ENCODE measurements at regions not wholly inside any gene's neighbourhood (a gene's known extent, or its start where the extent isn't known, plus 50 kb on each side); places are given as distances from the start of the nearest gene placed in this dataset.

GRCh38 chr12:93950311-93950710 is 198.1 kb upstream of the PLXNC1 start:
- Histone ChIP-seq H3K4me1 (ENCODE audit: insufficient read depth, low read length) (peaks cover 6% of the 10 kb centered on the region; the same call in 1 of the 2 replicates), H2AFZ (ENCODE audit: low read depth, low read length) (no peak overlapping the region), H3K36me3 (ENCODE audit: insufficient read depth, low read length) (no peaks in the 10 kb centered on the region), H3K27me3 (ENCODE audit: insufficient read depth, low read length, poor library complexity) (no peaks in the 10 kb centered on the region), H3K27ac (ENCODE audit: low read length) (no peak overlapping the region), H3K9me3 (ENCODE audit: insufficient read depth, low read length, severe bottlenecking) (peaks cover 6% of the 10 kb centered on the region), H3K4me2 (ENCODE audit: insufficient read depth, low read length) (no peak overlapping the region), H3K4me3 (ENCODE audit: low read depth in 1 of 2, low read length in 2 of 2) (no peak overlapping the region), H4K20me1 (ENCODE audit: insufficient read depth, low read length) (no peaks in the 10 kb centered on the region), H3K79me2 (ENCODE audit: insufficient read depth, low read length) (no peaks in the 10 kb centered on the region), H3K9ac (ENCODE audit: low read depth, low read length) (no peak overlapping the region)
- TF ChIP-seq CTCF (IDR thresholded peaks at IDR 0.05; ENCODE audit: borderline replicate concordance, extremely low read depth, low read length, poor library complexity, severe bottlenecking): no peak
- no peak for TF ChIP-seq EZH2 (IDR thresholded peaks at IDR 0.05; ENCODE audit: borderline replicate concordance, low read depth, low read length, severe bottlenecking)
- DNase-seq (no peak), ATAC-seq (ENCODE audit: insufficient read depth, low read depth) (no peak)

- Histone ChIP-seq H3K4me2 (ENCODE audit: insufficient read depth, low read length) (no peak overlapping the region), H4K20me1 (ENCODE audit: insufficient read depth, low read length) (no peaks in the 10 kb centered on the region), H3K9me3 (ENCODE audit: insufficient read depth, low read length, severe bottlenecking) (peaks cover 18% of the 10 kb centered on the region), H2AFZ (ENCODE audit: low read depth, low read length) (no peak overlapping the region), H3K4me3 (ENCODE audit: low read depth in 1 of 2, low read length in 2 of 2) (no peak overlapping the region), H3K9ac (ENCODE audit: low read depth, low read length) (no peak overlapping the region), H3K27ac (ENCODE audit: low read length) (no peak overlapping the region), H3K4me1 (ENCODE audit: insufficient read depth, low read length) (peaks cover 6% of the 10 kb centered on the region; the same call in 1 of the 2 replicates), H3K36me3 (ENCODE audit: insufficient read depth, low read length) (no peaks in the 10 kb centered on the region), H3K79me2 (ENCODE audit: insufficient read depth, low read length) (no peaks in the 10 kb centered on the region), H3K27me3 (ENCODE audit: insufficient read depth, low read length, poor library complexity) (no peaks in the 10 kb centered on the region)
- no peak for TF ChIP-seq CTCF (IDR thresholded peaks at IDR 0.05; ENCODE audit: borderline replicate concordance, extremely low read depth, low read length, poor library complexity, severe bottlenecking)
- TF ChIP-seq EZH2 (IDR thresholded peaks at IDR 0.05; ENCODE audit: borderline replicate concordance, low read depth, low read length, severe bottlenecking): no peak
- no peak for DNase-seq
- ATAC-seq (ENCODE audit: insufficient read depth, low read depth): no peak
Measured at GRCh38 chr12:93954166-93955112, 193.9 kb upstream of the PLXNC1 start.

- H3K9ac ChIP-seq (ENCODE audit: low read depth, low read length): no peak overlapping the region
- H2AFZ ChIP-seq (ENCODE audit: low read depth, low read length): no peak overlapping the region
- no peaks in the 10 kb centered on the region for H4K20me1 ChIP-seq (ENCODE audit: insufficient read depth, low read length)
- TF ChIP-seq EZH2 (IDR thresholded peaks at IDR 0.05; ENCODE audit: borderline replicate concordance, low read depth, low read length, severe bottlenecking) (no peak), CTCF (IDR thresholded peaks at IDR 0.05; ENCODE audit: borderline replicate concordance, extremely low read depth, low read length, poor library complexity, severe bottlenecking) (no peak)
- no peak overlapping the region for H3K27ac ChIP-seq (ENCODE audit: low read length)
- H3K36me3 ChIP-seq (ENCODE audit: insufficient read depth, low read length): no peaks in the 10 kb centered on the region
- H3K4me1 ChIP-seq (ENCODE audit: insufficient read depth, low read length): peaks cover 6% of the 10 kb centered on the region; the same call in 1 of the 2 replicates
- H3K9me3 ChIP-seq (ENCODE audit: insufficient read depth, low read length, severe bottlenecking): peaks cover 13% of the 10 kb centered on the region
- no peak overlapping the region for H3K4me3 ChIP-seq (ENCODE audit: low read depth in 1 of 2, low read length in 2 of 2)
- no peak for DNase-seq
- H3K4me2 ChIP-seq (ENCODE audit: insufficient read depth, low read length): no peak overlapping the region
- no peak for ATAC-seq (ENCODE audit: insufficient read depth, low read depth)
- no peaks in the 10 kb centered on the region for H3K79me2 ChIP-seq (ENCODE audit: insufficient read depth, low read length)
- no peaks in the 10 kb centered on the region for H3K27me3 ChIP-seq (ENCODE audit: insufficient read depth, low read length, poor library complexity)
Measured at GRCh38 chr12:93956551-93956950, 191.8 kb upstream of the PLXNC1 start.

Data from DND-41 (cell line).